ENCODE measurements at regions not wholly inside any gene's neighbourhood (a gene's known extent, or its start where the extent isn't known, plus 50 kb on each side); places are given as distances from the start of the nearest gene placed in this dataset.
"Not testable (repeated sequence)": the region's sequence is repeated elsewhere in the genome, so short reads cannot be mapped to it uniquely, and the experiment has no call there.

DNA sequence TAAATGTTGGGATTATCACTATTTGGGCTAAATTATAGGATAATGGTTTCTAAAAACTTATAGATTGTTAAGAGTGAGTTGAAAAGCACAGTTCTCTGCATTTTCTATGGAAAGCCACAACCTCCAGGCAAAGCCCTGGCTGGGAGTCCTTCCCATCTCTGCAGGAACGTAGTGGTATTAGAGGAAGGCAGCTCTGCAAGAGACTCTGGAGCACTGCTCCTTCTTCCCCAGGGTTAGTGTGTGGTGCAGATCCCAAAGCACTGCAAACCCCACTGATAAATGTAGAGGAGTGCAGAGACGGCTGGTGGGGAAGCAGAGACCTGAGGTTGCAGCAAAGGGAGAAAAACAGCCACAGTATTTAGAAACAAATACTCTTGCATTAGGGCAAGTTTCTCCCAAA is 225.3 kb downstream of the TINAG start:
- Histone ChIP-seq H3K27me3 (ENCODE audit: insufficient read depth, poor library complexity, severe bottlenecking) (peaks cover 2% of the 10 kb centered on the region), H3K36me3 (ENCODE audit: low read depth) (no peaks in the 10 kb centered on the region), H3K4me3 (ENCODE audit: severe bottlenecking) (no peak overlapping the region), H3K4me1 (ENCODE audit: insufficient read depth, poor library complexity, severe bottlenecking) (no peaks in the 10 kb centered on the region), H3K27ac (ENCODE audit: poor library complexity, severe bottlenecking) (no peak overlapping the region), H3K9me3 (ENCODE audit: severe bottlenecking) (no peaks in the 10 kb centered on the region)
- TF ChIP-seq, protein P1, sequence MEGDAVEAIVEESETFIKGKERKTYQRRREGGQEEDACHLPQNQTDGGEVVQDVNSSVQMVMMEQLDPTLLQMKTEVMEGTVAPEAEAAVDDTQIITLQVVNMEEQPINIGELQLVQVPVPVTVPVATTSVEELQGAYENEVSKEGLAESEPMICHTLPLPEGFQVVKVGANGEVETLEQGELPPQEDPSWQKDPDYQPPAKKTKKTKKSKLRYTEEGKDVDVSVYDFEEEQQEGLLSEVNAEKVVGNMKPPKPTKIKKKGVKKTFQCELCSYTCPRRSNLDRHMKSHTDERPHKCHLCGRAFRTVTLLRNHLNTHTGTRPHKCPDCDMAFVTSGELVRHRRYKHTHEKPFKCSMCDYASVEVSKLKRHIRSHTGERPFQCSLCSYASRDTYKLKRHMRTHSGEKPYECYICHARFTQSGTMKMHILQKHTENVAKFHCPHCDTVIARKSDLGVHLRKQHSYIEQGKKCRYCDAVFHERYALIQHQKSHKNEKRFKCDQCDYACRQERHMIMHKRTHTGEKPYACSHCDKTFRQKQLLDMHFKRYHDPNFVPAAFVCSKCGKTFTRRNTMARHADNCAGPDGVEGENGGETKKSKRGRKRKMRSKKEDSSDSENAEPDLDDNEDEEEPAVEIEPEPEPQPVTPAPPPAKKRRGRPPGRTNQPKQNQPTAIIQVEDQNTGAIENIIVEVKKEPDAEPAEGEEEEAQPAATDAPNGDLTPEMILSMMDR (IDR thresholded peaks at IDR 0.05; ENCODE audit: poor library complexity, severe bottlenecking) = no peak
- ATAC-seq (ENCODE audit: low read depth) (no peak), DNase-seq (ENCODE audit: low spot score) (no peak)

DNA sequence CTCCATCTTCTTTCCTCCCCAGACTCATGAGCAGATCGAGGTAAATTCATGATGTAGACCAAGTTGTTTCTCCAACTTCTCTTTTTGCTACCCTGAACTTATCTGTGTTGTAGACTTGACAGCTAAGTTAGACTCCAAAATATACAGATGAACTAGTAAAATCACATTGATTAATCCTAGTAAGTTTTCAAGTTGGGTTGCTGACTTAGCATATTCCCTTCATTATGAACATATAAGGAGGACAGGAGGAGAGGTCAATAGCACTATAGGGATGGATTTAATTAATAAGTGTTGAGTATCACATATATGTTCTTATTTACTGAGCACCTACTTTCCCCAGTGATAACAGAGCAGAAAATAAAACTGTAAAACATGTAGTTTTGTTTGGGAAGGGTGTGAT is 227.3 kb downstream of the TINAG start:
- DNase-seq (ENCODE audit: low spot score) (no peak), ATAC-seq (ENCODE audit: low read depth) (no peak)
- Histone ChIP-seq H3K36me3 (ENCODE audit: low read depth) (no peaks in the 10 kb centered on the region), H3K4me3 (ENCODE audit: severe bottlenecking) (no peak overlapping the region), H3K4me1 (ENCODE audit: insufficient read depth, poor library complexity, severe bottlenecking) (no peaks in the 10 kb centered on the region), H3K27ac (ENCODE audit: poor library complexity, severe bottlenecking) (no peak overlapping the region), H3K27me3 (ENCODE audit: insufficient read depth, poor library complexity, severe bottlenecking) (peaks cover 2% of the 10 kb centered on the region), H3K9me3 (ENCODE audit: severe bottlenecking) (no peaks in the 10 kb centered on the region)
- TF ChIP-seq, protein P1 (IDR thresholded peaks at IDR 0.05; ENCODE audit: poor library complexity, severe bottlenecking) = no peak

DNA sequence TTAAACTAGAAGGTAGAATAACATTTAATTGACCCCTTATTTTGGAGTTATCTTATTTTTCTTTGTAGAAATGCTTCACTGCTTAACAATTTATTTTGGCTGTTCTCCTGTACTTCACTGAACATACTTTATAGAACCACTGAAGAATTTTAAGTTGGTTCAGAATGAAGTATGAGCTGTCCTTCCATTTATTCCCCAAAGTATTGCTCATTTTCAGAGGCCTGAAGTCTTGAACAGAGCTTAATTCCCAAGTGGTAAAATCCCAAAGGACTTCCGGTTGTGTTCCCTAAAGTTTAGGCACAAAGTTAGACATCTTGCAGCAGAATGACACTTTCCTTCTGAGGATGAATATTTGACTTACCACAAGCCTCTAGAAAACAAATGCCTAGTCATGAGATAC is 233.3 kb downstream of the TINAG start:
- Histone ChIP-seq H3K9me3 (ENCODE audit: severe bottlenecking) (no peaks in the 10 kb centered on the region), H3K4me1 (ENCODE audit: insufficient read depth, poor library complexity, severe bottlenecking) (no peaks in the 10 kb centered on the region), H3K36me3 (ENCODE audit: low read depth) (no peaks in the 10 kb centered on the region), H3K4me3 (ENCODE audit: severe bottlenecking) (no peak overlapping the region), H3K27me3 (ENCODE audit: insufficient read depth, poor library complexity, severe bottlenecking) (no peaks in the 10 kb centered on the region), H3K27ac (ENCODE audit: poor library complexity, severe bottlenecking) (no peak overlapping the region)
- TF ChIP-seq, protein P1 (IDR thresholded peaks at IDR 0.05; ENCODE audit: poor library complexity, severe bottlenecking) = no peak
- ATAC-seq (ENCODE audit: low read depth) (no peak), DNase-seq (ENCODE audit: low spot score) (no peak)

DNA sequence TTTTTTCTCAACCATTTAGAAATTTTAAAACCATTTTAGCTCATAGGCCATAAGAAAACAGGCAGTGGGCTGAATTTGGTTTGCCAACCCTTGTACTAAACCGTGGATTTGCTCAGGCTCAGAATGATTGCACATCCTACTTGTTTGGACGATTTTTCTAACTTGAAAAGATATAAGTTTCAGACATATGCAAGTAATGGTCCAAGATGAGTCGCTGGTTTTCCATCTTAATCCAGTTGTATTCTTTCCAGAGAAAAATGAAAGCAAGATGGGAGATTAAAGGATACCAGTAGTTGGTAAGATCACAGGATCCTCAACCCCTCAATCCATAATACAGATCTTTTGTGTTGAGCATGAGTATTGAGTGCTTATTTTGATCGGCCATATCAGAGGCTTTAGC is 250.9 kb downstream of the TINAG start:
- H3K27me3 ChIP-seq (ENCODE audit: insufficient read depth, poor library complexity, severe bottlenecking) = no peaks in the 10 kb centered on the region
- H3K4me1 ChIP-seq (ENCODE audit: insufficient read depth, poor library complexity, severe bottlenecking) = no peaks in the 10 kb centered on the region
- H3K9me3 ChIP-seq (ENCODE audit: severe bottlenecking) = no peaks in the 10 kb centered on the region
- DNase-seq (ENCODE audit: low spot score) = no peak
- no peak overlapping the region for H3K27ac ChIP-seq (ENCODE audit: poor library complexity, severe bottlenecking)
- no peaks in the 10 kb centered on the region for H3K36me3 ChIP-seq (ENCODE audit: low read depth)
- ATAC-seq (ENCODE audit: low read depth) = no peak
- H3K4me3 ChIP-seq (ENCODE audit: severe bottlenecking) = no peak overlapping the region
- TF ChIP-seq, protein P1 (IDR thresholded peaks at IDR 0.05; ENCODE audit: poor library complexity, severe bottlenecking) = no peak

DNA sequence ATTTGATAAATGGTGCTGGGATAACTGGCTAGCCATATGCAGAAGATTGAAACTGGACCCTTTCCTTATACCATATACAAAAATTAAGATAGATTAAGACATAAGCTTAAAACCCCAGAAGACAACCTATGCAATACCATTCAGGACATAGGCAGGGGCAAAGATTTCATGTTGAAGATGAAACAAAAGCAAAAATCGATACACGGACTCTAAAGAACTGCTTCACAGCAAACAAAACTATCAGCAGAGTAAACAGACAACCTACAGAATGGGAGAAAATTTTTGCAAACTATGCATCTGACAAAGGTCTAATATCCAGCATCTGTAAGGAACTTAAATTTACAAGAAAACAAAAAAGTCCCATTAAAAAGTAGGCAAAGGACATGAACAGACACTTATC is 255.9 kb downstream of the TINAG start:
- H3K36me3 ChIP-seq (ENCODE audit: low read depth); H3K4me3 ChIP-seq (ENCODE audit: severe bottlenecking); H3K4me1 ChIP-seq (ENCODE audit: insufficient read depth, poor library complexity, severe bottlenecking); H3K9me3 ChIP-seq (ENCODE audit: severe bottlenecking); DNase-seq (ENCODE audit: low spot score); H3K27ac ChIP-seq (ENCODE audit: poor library complexity, severe bottlenecking); H3K27me3 ChIP-seq (ENCODE audit: insufficient read depth, poor library complexity, severe bottlenecking); ATAC-seq (ENCODE audit: low read depth): not testable (repeated sequence)
